ENCODE measurements at regions not wholly inside any gene's neighbourhood (a gene's known extent, or its start where the extent isn't known, plus 50 kb on each side); places are given as distances from the start of the nearest gene placed in this dataset.

DNA sequence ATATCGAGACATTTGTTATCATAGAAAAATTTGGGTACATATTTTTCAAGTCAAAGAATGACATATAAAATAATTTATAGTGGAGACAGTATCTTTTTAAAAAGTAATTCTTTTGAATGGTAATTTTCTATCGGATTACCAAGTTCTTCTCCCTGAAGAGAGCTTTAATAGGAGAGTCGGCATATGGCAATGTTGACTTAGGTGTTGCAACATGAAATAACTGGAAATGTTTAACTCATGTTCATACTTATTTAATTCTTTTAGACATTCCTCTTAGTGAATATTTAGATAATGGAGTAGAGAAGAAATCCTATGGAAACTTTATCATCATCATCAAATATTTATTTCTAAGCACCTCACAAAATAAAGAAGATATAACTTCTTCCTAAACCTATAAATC is 118.2 kb upstream of the CTNND2 start:
- Mint-ChIP-seq H3K9me3 (no peaks in the 10 kb centered on the region), H3K36me3 (no peaks in the 10 kb centered on the region), H3K4me3 (no peak overlapping the region), H3K27ac (no peak overlapping the region), H3K27me3 (no peaks in the 10 kb centered on the region), H3K4me1 (no peaks in the 10 kb centered on the region)

DNA sequence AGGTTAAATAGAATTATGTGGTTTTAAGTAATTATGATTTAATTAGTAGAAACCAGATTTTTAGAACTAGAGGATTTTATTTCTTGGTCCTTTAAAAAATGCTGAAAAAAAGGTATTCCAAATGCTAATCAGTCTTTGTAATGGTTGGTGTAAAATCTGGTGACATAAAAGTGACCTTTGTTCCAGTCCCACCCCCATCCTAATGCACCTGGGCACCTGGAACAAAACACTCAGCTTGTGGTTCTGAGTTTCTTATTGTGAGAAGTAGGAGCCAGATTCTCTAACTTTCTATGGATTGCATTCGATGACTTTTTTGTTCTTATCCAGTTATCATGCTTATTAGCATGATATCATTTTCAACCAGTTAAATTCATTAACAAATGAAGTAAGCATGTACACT is 115.1 kb upstream of the CTNND2 start:
- Mint-ChIP-seq H3K36me3 (no peaks in the 10 kb centered on the region), H3K9me3 (peaks cover 0 to 1% (median 0%) of the 10 kb centered on the region in 3 donors), H3K27ac (no peak overlapping the region), H3K27me3 (no peaks in the 10 kb centered on the region), H3K4me1 (no peaks in the 10 kb centered on the region), H3K4me3 (no peak overlapping the region)

DNA sequence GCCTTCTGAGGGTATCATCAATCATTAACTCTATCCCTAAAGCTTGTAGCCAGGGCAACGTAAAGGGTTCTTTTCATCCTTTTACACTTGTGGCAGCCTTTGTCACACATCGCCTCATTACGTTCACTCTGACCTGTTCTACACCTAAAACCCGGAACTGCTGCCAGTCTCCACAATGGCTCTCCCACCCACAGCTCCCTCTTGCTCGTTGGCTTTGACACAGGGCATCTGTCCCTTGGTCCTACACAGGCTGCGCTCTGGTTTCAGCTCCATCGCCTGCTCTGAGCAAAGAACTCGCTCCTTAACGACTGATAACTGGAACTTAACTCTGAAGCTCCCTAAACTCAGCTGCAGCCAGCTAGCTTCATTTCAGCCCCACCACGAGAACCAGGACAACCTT is 112.8 kb upstream of the CTNND2 start:
- no peaks in the 10 kb centered on the region for H3K27me3 Mint-ChIP-seq
- no peaks in the 10 kb centered on the region for H3K4me1 Mint-ChIP-seq
- H3K4me3 Mint-ChIP-seq, result no peak overlapping the region
- H3K36me3 Mint-ChIP-seq, result no peaks in the 10 kb centered on the region
- H3K27ac Mint-ChIP-seq, result no peak overlapping the region
- peaks cover 0 to 7% (median 0%) of the 10 kb centered on the region in 3 donors for H3K9me3 Mint-ChIP-seq

DNA sequence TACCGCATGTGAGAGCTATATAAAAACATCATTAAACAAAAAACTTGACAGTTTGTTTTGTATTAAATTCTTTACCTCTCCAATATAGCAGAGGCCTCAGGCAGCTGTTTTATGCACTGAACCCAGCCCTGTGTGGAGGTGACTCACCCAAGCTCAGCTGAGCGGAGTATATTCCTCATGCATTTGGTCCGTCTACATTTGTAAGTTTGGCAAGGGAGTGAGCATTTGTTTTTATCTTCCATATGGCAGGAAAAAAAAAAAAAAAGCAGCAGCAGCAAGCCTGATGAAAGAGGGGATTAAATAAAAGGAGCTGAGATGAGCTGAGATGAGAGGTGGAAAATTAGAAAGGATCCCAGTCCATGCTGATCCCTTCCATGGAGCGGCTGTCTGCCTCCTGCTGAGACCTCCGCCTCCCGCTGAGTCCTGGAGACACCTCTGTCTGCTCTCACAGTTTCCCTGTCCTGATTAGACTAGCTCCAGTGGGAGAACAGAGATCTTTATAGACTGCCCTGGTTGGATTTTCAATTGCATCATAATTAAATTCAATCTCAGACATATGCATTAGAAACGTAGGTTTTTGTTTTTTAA is 112.0 kb upstream of the CTNND2 start:
- peaks cover 0 to 7% (median 0%) of the 10 kb centered on the region in 3 donors for H3K9me3 Mint-ChIP-seq
- H3K27me3 Mint-ChIP-seq, result no peaks in the 10 kb centered on the region
- no peaks in the 10 kb centered on the region for H3K36me3 Mint-ChIP-seq
- no peaks in the 10 kb centered on the region for H3K4me1 Mint-ChIP-seq
- H3K4me3 Mint-ChIP-seq, result no peak overlapping the region
- no peak overlapping the region for H3K27ac Mint-ChIP-seq

DNA sequence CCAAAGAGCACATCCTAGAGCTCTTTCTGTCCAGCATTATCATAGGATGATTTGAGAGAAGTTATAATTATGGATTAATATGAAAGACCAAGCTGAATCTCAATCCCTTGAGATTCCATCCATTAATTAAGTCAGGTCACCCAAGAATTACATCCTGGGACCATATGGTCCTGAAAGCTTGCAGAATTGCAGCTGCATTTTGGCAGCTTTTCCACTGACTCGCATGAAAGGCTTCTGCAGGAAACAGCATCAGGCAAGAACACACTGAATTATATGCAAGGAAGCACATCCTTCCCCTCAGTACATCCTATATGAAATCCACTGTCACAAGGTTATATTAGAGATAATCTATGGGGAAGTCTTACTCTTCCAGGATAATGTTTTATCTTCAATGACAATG is 109.1 kb upstream of the CTNND2 start:
- H3K4me3 Mint-ChIP-seq, result no peak overlapping the region
- H3K9me3 Mint-ChIP-seq, result peaks cover 2 to 16% (median 2%) of the 10 kb centered on the region in 3 donors
- H3K27me3 Mint-ChIP-seq, result no peaks in the 10 kb centered on the region
- no peaks in the 10 kb centered on the region for H3K36me3 Mint-ChIP-seq
- no peaks in the 10 kb centered on the region for H3K4me1 Mint-ChIP-seq
- H3K27ac Mint-ChIP-seq, result no peak overlapping the region

DNA sequence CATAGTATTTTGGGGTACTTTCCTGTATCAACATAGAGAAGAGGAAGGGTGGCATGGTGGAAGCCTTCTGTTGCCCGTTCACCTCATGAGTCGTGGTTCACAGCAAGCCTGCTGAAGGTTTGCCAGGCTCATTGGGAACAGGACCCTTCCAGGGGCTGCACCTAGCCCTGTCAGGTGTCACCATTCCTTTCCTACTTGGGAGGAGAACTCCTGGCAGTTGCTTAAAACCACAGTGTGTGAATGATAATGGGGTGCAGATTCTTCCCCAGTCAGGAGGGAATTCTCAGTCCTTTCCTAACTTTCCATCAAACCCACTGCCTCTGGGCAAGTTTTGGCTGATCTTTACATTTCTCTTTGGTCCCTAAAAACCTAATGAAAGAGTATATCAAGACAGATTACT is 99.4 kb upstream of the CTNND2 start:
- Mint-ChIP-seq H3K4me1 (peaks cover 0 to 2% (median 0%) of the 10 kb centered on the region in 3 donors), H3K4me3 (no peak overlapping the region), H3K36me3 (no peaks in the 10 kb centered on the region), H3K9me3 (peaks cover 0 to 2% (median 1%) of the 10 kb centered on the region in 3 donors), H3K27me3 (no peaks in the 10 kb centered on the region), H3K27ac (no peak overlapping the region)

DNA sequence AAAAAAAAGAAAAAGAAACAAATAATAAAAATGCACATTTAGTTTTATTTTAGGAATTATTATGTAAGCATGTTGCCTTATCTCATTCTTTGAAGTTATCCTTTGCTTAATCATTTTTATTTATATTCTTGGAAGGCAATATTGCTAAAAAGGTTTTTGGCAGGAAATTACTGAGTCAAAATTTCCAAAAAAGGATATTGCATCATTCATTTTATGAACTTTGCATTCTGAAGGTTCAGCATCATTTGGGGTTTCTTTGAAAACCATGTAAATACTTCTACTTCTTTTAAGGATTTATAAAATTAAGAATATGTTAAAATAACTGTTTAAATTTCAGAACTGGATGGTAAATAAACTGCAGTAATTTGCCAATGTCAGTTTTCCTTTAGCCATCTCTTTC is 94.2 kb upstream of the CTNND2 start:
- Mint-ChIP-seq H3K27me3 (no peaks in the 10 kb centered on the region), H3K4me1 (no peaks in the 10 kb centered on the region)

DNA sequence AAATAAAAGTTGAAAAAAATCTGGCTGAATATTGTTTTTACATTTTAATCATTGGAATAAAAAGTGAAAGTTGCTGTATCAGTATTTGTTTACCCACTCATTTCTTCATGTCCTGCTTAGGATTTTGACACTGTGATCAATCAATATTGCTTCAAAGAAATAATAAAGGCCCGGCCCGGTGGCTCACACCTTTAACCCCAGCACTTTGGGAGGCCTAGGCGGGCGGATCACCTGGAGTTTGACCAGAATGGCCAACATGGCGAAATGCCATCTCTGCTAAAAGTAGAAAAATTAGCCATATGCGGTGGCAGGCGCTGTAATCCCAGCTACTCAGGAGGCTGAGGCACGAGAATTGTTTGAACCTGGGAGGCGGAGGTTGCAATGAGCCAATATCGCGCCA is 93.7 kb upstream of the CTNND2 start:
- H3K4me1 Mint-ChIP-seq, result no peaks in the 10 kb centered on the region
- H3K4me3 Mint-ChIP-seq, result no peak overlapping the region
- H3K27me3 Mint-ChIP-seq, result no peaks in the 10 kb centered on the region
- no peak overlapping the region for H3K27ac Mint-ChIP-seq
- peaks cover 5 to 7% (median 5%) of the 10 kb centered on the region in 3 donors for H3K9me3 Mint-ChIP-seq
- peaks cover 3% of the 10 kb centered on the region for H3K36me3 Mint-ChIP-seq

More for the DNA sequence above, 94.2 kb upstream of the CTNND2 start:
- peaks cover 5 to 7% (median 5%) of the 10 kb centered on the region in 3 donors for H3K9me3 Mint-ChIP-seq
- no peak overlapping the region for H3K27ac Mint-ChIP-seq
- H3K36me3 Mint-ChIP-seq, result peaks cover 3% of the 10 kb centered on the region
- no peak overlapping the region for H3K4me3 Mint-ChIP-seq

DNA sequence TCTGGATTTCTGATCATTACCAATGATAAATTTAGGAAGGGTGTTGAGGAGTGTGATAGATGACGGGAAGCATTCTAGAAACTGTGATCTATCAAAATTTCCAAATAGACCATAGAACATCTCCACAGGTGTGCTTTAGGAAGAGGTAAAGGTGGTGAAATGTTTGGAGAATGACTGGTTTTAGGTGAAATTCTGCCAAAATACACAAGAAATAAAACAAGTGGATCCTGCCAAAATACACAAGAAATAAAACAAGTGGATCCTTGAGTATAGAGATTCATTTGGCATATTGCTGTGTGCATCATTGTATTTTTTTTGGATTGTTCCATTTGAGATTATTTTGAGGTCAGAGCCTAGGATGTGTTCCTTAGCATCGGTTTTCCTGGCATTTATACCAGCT is 88.3 kb upstream of the CTNND2 start:
- no peaks in the 10 kb centered on the region for H3K4me1 Mint-ChIP-seq
- no peak overlapping the region for H3K4me3 Mint-ChIP-seq
- no peak overlapping the region for H3K27ac Mint-ChIP-seq
- peaks cover 5 to 7% (median 6%) of the 10 kb centered on the region in 3 donors for H3K9me3 Mint-ChIP-seq
- H3K27me3 Mint-ChIP-seq, result no peaks in the 10 kb centered on the region
- H3K36me3 Mint-ChIP-seq, result peaks cover 3% of the 10 kb centered on the region

DNA sequence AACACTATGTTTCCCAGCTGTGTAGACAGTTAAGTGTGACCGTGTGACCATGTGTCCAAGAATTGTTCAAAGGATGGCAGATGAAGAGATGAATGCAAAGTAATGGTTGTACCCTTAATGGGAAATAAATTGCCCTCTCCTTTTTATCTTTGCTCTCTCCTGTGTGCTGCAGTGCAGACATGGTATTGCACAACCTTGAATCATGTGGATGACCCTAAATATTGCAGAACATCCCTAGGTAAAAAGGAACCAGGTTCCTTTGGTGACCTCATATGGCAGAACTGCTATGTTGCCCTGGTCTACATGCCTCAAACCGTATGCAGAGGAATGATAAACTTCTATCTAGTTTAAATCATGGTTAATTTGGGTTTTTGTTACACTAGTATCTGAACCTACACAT is 81.7 kb upstream of the CTNND2 start:
- no peaks in the 10 kb centered on the region for H3K4me1 Mint-ChIP-seq
- H3K27me3 Mint-ChIP-seq, result peaks cover 1% of the 10 kb centered on the region
- H3K27ac Mint-ChIP-seq, result no peak overlapping the region
- H3K4me3 Mint-ChIP-seq, result no peak overlapping the region
- peaks cover 0 to 4% (median 3%) of the 10 kb centered on the region in 3 donors for H3K9me3 Mint-ChIP-seq
- peaks cover 1% of the 10 kb centered on the region for H3K36me3 Mint-ChIP-seq

DNA sequence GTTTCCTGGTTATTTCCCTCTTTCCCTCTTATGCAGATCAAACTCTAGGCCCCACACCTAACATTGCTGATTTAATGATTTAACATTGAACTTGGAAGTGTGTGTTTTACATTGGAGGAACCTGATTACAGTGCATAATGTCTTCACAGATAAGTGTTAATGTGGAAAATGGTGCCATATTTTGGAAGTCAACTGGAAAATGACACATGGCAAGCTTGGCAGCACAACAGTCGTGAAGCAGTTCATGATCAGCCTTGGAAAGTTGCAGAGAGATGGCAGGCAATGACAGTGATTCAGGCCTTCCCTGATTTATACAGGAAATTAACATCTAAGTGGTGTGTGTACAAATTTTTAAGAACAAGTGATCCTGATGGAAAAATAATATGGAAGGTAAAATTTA is 80.0 kb upstream of the CTNND2 start:
- H3K36me3 Mint-ChIP-seq, result peaks cover 1% of the 10 kb centered on the region
- no peak overlapping the region for H3K4me3 Mint-ChIP-seq
- peaks cover 0 to 4% (median 1%) of the 10 kb centered on the region in 3 donors for H3K9me3 Mint-ChIP-seq
- no peaks in the 10 kb centered on the region for H3K4me1 Mint-ChIP-seq
- no peak overlapping the region for H3K27ac Mint-ChIP-seq
- H3K27me3 Mint-ChIP-seq, result peaks cover 1% of the 10 kb centered on the region

DNA sequence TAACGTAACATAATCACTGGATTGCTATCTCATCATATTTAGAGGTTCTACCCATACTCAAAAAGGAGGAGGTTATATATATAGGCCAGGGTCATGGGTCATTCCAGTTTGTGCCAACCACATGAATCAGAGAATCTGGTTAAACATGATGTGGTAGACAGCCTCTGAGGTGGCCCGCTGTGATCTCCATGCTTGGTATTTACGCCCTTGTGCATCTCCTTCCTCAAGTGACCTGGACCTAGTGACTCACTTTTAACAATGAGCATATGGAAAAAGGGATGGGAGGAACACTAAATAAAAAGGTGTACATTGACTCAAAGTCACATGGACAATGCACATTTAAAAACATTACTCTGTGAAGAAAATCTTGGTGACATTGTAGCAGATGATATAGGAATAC is 77.7 kb upstream of the CTNND2 start:
- Mint-ChIP-seq H3K27me3 (peaks cover 1% of the 10 kb centered on the region), H3K9me3 (peaks cover 0 to 4% (median 1%) of the 10 kb centered on the region in 3 donors), H3K27ac (no peak overlapping the region), H3K4me3 (no peak overlapping the region), H3K4me1 (no peaks in the 10 kb centered on the region), H3K36me3 (peaks cover 1% of the 10 kb centered on the region)

DNA sequence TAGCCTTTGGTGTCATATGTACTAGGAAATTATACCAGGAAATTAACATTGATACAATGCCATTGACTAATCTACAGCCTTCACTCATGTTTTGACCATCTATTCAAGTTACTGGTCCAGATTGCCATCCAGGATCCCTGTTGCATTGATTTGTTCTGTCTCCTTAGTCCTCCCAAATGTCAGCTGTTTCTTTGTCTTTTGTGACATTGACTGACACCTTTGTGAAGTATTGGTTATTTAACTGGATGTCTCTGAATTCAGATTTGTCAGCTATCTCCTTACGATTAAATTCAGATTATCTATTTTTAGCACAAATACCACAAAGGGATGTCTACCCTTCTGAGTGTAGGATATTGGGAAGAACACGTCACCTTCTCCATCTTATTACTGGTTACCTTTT is 73.7 kb upstream of the CTNND2 start:
- Mint-ChIP-seq H3K4me1 (no peaks in the 10 kb centered on the region), H3K4me3 (no peak overlapping the region), H3K27me3 (no peaks in the 10 kb centered on the region), H3K9me3 (peaks cover 0 to 3% (median 0%) of the 10 kb centered on the region in 3 donors), H3K27ac (no peak overlapping the region), H3K36me3 (no peaks in the 10 kb centered on the region)

DNA sequence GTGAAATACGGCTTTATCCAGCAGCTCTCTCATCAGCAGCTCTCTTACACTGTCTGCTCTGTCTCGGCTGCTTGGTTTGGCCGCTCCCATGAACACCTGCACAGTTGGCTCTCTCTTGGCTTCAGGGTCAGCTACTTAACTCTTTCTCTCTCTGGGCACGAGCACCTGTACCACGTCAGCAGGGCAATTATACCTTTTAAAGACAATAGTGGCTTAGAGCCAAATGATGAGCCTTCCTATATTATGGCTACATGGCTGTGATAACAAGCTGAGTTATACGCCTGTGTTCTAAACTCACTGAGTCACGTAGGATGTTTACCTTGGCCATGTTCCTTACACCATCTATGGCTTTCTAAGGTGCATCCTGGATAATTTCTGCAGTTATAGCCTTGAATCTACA is 69.2 kb upstream of the CTNND2 start:
- H3K27me3 Mint-ChIP-seq, result no peaks in the 10 kb centered on the region
- no peak overlapping the region for H3K27ac Mint-ChIP-seq
- H3K36me3 Mint-ChIP-seq, result no peaks in the 10 kb centered on the region
- peaks cover 0 to 4% (median 0%) of the 10 kb centered on the region in 3 donors for H3K9me3 Mint-ChIP-seq
- no peak overlapping the region for H3K4me3 Mint-ChIP-seq
- H3K4me1 Mint-ChIP-seq, result no peaks in the 10 kb centered on the region

DNA sequence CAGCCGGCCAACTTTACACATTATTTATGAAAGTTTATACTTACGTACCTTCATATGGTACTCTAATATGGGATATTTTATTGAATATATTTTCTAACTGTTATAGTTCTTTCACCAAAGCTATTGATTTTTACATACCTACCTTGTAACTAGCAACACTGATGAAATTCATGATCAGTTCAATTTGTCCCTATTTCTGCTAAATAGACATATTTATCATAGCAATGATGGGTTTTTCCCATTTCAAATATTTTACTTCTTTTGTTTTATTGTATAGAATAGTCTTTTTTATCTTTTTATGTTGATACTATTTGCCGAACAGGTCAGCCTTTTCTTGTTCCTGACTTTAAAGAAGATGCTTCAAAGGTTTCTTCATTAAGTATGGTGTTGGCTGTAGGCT is 59.0 kb upstream of the CTNND2 start:
- Mint-ChIP-seq H3K27ac (no peak overlapping the region), H3K36me3 (no peaks in the 10 kb centered on the region), H3K4me3 (no peak overlapping the region), H3K4me1 (no peaks in the 10 kb centered on the region), H3K27me3 (no peaks in the 10 kb centered on the region), H3K9me3 (no peaks in the 10 kb centered on the region)

DNA sequence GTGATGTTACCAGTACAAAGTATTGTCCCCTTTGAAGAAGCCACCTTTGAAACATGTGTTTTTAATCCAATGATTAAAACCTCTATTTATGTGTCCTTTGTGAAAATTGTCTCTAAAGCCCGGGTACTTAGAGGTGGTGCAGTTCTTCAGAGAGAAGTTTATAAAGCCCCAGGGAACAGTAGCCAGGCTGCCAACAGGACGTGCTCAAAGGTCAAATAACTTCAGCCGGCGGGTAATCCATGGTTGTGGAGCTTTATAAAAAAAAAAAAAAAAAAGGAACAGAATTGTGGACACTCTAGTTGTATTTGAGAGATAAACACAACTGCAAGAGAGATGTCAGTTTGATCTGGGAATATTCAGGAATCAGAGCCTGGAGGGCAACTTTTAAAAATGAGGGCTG is 57.9 kb upstream of the CTNND2 start:
- Mint-ChIP-seq H3K36me3 (no peaks in the 10 kb centered on the region), H3K4me1 (no peaks in the 10 kb centered on the region), H3K9me3 (no peaks in the 10 kb centered on the region), H3K4me3 (no peak overlapping the region), H3K27me3 (no peaks in the 10 kb centered on the region), H3K27ac (no peak overlapping the region)

All from IgD-negative memory B cell (primary cell).